Kidney tubule cell (primary cell): ENCODE measurements at regions not wholly inside any gene's neighbourhood (a gene's known extent, or its start where the extent isn't known, plus 50 kb on each side); places are given as distances from the start of the nearest gene placed in this dataset.
"Not testable (repeated sequence)": the region's sequence is repeated elsewhere in the genome, so short reads cannot be mapped to it uniquely, and the experiment has no call there.

Experiments used
- DNase-seq: peaks from one replicate; pipeline ENCODE4 v3.0.0-alpha.2; 2018; ENCODE audit warnings: low spot score

DNA sequence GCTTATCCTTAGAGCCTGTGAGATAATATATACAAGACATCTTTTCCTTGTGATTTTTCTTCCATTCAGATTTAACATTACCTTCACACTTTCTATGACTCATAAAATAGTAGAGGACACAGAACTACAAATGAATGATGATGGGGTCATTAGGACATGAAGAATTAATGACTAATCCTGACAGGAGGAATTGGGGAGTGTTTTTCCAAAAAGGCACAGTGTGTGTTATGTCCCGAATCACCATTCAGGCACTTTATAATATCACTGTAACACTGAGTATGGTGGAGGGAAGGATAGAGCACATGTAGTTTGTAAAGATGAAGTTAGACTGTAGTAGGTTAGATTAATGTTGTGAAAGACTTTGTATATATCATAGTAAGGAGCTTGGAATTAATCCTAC is 391.3 kb downstream of the JRKL start:
- no peak for DNase-seq

DNA sequence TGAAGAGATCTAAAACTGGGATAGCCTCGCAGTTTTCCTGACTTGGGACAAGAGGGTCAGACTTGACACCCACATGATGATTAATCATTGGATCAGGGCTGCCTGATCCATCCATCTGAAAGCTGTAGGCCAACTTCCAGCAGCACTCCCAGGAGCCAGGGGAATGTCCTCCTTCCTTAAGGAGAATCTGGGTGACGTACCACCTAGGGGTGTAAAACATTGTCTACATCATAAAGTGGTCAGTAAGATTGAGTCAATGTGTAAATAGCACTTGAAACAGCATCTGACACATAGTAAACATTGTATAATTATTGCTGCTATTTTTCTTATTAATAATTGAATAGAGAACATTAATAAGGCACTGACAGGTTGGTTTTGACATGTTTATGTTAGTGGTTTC is 392.8 kb downstream of the JRKL start:
- no peak for DNase-seq

GRCh38 chr11:96783311-96783710 is 393.5 kb downstream of the JRKL start:
- DNase-seq, result no peak

DNA sequence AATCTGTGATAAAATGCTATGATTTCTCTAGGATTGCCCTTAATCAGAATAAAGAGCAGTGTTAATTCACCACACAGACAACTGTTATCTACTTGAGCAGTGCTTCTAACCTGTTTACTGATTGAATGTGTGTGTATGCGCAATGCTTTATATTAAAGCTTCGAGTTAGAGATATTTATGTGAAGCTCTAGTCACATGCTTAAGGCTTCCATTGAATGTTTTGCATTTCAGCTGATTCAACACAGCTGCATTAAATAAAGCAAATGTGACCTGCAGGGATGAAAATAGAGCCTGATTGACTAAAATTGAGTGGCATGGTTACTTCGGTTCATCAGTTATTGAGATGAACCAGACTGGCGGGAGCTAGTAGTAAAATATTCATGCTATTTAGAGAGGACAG is 395.3 kb downstream of the JRKL start:
- no peak for DNase-seq

DNA sequence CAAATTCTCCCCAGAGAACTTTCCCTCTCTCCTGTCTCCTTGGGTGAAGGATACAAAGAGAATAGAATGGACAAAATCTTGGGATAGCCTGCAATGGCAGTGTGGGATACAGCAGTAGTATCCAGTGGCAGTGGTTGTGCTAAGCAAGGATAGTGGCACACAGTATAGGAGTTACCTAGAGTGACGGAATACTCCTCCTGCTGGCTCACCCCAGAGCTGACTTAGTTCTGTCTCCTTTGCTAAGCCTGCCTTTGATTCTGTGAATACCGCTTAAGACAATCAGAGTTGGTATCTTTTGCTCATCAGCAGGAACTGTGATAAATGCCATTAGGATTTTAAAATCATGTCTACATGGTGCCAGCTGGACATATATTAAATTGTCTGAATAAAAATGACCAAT is 404.3 kb downstream of the JRKL start:
- DNase-seq, result no peak

DNA sequence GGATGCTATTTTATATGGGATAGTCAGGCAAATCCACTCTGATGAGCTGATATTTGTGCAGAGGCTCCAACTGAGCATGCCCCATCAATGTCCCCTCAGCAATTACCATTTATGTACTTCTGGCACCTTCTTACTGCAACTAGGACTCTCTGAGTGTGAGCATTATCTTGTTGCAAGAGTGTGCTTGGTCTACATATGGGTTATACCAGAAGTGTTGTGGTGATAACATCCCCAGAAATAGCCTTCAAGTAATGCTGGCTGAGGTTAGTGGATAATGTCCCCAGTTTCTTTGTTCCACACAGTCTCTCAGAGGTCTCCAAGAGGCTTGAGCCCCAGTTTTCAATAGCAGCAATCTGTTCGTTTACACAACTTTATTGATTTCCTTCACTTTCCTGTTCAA is 408.6 kb downstream of the JRKL start:
- DNase-seq, result no peak

DNA sequence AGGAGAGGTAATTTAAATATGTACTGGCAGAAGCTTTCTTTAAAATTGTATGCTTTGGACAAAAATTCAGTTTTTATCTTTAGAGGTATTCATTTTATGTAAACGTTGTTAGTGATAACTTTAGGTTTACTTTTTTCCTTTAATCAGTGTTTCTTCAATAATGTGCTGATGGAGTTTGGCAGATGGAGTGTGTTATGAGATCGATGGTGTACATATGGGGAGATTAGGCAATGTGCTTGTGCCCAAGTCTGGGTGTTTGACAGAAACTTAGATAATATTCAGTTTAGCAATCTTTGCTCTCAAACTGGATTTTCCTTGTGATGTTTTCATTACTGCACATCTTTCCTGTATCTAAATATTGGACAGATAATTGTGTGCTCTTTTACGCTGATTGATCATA is 425.4 kb downstream of the JRKL start:
- no peak for DNase-seq

DNA sequence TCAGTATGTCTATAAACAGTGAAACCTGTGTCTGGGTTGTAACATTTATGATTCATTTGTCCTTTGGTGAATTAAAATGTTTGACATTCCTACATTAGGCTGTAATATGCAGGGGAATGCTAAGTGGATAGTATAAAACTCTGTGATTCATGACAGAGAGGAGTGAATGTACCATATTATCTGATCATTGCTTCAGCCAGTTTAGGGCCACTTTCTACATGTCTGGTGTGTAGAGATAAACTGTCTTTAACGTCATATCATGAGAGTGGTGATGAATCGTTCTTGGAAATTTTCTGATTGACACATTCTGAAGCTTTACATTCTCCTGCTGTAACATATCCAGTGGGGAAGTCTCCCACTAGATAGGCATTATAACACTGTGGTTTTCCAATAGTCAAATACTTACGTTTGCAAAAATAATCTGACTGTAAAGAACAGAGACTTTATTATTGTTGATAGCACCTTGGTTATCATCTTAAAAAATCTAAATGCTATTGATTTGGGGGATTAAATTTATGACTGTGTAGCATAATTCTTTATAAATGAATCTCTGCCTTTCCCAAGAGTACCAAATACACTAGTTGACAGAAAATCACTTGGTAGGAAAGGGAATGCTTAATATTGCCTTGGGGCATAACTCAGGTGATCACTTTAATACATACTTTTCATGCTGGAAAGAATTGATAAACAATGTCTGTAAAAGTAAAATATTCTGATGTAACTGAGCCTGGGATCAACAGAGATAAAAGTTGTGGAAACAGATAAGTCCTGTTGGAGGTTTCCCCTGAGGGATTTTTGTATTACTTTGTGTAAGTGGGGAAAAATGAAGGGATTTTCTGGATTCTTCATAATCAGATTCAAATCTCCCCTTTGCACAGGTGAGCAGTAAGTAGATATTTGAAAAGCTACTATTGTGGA is 427.9 kb downstream of the JRKL start:
- DNase-seq, result peak; percentile 13

DNA sequence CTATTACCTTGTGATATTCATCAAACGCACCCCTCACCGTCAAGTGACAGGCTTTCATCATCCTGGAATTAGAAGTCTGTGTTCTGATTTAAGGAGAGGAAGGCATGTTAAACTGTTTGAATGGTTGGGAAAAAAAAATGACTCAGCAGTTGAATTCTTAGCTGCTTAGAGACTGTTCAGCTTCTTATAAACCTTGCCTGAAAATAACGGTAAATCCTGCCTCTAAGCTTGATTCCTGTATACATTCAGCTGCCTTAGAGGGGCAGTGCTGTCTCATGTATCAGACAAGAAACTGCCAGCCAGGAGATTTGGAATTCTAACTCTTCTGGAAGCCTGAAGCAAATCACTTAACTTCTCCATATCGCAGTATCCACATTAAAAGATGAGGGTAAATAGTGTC is 437.4 kb downstream of the JRKL start:
- no peak for DNase-seq

- no peak for DNase-seq
Measured at GRCh38 chr11:96841792-96842191, 452.0 kb downstream of the JRKL start.

DNA sequence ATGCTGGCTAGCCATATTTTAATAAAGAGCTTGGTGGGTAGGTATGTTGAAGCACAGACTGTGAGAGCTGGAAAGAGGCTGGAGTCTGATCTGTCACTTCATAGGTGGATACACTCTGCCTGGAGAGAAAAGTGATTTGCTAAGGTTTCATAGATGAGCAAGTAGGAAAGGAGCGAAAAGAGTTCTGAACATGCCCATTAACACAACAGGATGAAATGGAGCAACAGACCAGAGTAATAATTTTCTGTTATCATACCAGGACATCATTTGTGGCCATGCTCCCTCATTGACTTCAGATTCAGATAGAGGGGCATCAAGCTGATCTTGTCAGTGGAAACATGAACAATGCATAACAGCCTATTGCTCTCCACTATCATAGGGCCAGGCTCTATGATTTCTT is 452.9 kb downstream of the JRKL start:
- no peak for DNase-seq

DNA sequence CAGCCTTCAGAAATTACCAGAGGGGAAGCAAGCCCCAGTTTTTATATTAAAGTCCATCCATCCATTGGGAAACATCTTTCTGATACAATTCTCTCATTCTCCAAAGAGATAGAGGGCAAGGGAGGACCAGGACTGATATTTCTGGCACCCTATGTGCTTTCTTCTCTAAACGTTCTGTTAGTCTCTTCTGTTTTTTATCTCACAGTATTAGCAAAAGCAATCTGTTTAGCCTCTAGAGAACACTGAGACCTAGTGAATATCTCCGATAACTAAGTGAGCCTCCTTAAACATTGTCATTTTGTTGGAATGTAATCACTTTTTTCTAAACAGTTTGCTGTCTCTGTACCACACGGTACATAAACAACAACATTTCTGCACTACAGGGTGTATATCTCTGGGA is 464.6 kb downstream of the JRKL start:
- DNase-seq, result no peak

GRCh38 chr11:96861722-96862121 is 471.9 kb downstream of the JRKL start:
- not testable (repeated sequence) for DNase-seq

- no peak for DNase-seq
Measured at GRCh38 chr11:96863520-96863919, 473.7 kb downstream of the JRKL start.

GRCh38 chr11:96865020-96865419 is 475.2 kb downstream of the JRKL start:
- no peak for DNase-seq

DNA sequence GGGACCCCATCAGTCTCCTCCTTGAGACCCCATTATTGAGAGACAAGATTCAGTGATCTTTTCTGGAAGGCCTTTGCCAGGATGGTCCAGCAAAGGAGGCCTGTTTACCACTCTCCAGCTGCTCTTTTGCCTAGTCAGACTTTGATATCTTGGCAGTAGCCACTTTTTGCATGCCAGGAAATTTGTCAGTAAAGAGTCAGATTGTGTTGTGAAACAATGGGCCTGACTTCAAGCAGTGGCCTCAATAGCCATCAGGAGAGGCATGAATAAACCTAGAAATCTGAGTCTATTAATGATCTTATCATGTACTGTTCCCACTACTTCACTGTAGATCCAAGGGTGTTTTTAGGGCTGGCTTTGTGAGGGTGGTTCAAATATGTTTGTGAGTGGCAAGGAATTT is 479.4 kb downstream of the JRKL start:
- no peak for DNase-seq

DNA sequence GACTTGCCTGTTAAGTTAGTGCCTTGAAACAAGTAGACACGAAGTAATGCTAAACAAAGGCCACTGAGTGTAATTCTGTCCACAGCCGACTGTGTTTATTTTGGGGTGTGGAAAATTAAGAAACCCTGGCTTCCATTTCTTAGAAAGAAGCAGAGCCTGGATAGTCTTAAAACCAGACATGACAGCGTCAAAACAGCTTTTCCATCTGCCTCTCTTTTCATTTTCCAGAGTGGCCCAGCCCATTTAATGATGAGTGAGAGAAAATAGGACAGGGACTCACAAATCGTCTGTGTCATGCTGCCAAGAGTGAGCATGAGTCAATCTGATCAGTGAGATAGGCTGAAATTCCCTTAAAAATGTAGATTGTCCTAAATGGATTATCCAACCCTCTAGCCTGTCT is 485.9 kb downstream of the JRKL start:
- no peak for DNase-seq

GRCh38 chr11:96878299-96879051 is 488.7 kb downstream of the JRKL start:
- DNase-seq, result no peak

DNA sequence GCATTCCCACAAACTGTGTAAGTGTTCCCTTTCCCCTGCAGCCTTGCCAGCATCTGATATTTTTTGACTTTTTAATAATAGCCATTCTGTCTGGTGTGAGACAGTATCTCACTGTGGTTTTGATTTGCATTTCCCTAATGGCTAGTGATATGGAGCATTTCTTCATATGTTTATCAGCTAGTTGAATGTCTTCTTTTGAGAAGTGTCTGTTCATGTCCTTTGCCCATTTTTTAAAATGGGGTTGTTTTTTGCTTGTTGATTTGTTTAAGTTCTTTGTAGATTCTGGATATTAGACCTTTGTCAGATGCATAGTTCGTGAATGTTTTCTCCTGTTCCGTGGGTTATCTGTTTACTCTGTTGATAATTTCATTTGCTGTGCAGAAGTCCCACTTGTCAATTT is 492.8 kb downstream of the JRKL start:
- not testable (repeated sequence) for DNase-seq

DNA sequence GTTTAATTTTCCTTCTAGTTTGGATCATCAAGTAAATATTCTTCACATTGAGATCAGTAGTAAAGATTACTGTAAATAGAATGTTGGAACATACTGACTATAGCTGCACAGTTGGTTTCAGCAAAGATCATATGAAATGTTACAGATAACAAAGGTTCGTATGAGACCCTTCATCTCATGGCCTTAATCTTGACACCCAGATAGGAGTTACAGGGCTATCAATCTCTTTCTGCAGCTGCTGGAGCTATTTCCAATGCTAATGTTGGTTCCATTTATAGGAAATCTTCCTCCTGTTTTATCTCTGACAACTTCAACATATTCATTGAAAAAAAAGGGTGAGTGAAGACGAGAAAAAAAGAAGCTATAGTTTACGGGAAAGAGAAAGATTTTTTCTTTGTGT is 495.6 kb downstream of the JRKL start:
- no peak for DNase-seq

DNA sequence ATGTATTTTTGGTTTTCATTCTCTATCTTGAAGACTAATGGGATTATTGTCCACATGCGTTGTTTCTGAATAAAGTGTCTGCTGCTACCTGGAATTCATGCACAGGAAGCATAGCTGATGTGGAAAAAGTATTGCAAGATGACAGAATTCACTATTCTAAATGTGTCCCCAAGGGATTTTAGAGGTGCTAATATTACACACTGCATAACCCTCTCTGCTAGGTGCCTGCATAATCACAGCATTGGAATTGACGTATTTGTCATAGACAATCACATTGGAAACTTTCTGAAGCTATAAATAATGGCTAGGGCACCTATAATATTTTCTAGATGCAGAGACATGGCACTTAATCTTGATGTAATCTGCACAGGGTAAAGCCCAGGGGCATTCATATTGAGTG is 496.1 kb downstream of the JRKL start:
- DNase-seq, result no peak

- no peak for DNase-seq
Measured at GRCh38 chr11:96893988-96894387, 504.2 kb downstream of the JRKL start.

DNA sequence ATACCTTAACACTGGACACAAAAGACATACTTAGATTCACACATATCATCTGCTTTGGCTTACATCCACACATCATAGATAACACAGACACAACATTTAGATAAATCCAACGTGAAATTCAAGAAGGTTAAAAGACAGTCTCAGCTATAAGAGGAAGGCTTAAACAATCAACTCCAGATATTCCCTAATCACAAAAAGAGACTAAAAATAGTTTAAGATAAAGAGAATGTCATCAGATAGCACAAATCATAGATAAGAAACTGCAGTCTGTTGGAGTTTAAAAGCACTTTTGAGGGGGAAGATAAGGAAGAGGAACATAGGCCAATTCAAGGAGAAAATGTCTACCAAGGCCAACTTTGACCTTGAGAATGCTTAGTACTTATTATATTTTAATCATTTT is 504.8 kb downstream of the JRKL start:
- DNase-seq, result no peak

GRCh38 chr11:96899971-96900370 is 510.2 kb downstream of the JRKL start:
- no peak for DNase-seq
